GM12872 (cell line): ENCODE measurements at regions not wholly inside any gene's neighbourhood (a gene's known extent, or its start where the extent isn't known, plus 50 kb on each side); places are given as distances from the start of the nearest gene placed in this dataset.

Source experiments
- CTCF ChIP-seq: IDR thresholded peaks from 3 replicates; pipeline ENCODE4 v1.5.1; 2011; ENCODE audit warnings: low read depth, mild to moderate bottlenecking, low read length, moderate library complexity; ENCODE audit not compliant: insufficient read depth

GRCh38 chr6:148667395-148667794 lies 79.4 kb upstream of the UST start:
- no peak for TF ChIP-seq CTCF

GRCh38 chr6:148671085-148671484 lies 75.7 kb upstream of the UST start:
- no peak for TF ChIP-seq CTCF

DNA sequence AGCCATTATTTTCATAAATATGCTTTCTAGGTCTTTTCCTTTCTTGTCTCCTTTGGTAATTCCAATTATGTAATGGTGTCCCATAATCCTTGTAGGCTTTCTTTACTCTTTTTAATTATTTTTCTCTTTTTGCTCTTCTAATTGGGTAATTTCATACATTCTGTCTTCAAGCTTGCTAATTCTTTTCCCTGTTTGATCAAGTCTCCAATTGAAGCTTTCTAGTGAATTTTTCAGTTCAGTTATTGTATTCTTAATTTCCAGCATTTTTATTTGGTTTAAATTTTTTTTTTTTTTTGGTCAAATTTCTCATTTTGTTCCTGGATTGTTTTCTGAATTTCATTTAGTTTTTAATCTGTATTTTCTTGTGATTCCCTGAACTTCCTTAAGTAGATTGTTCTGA lies 74.9 kb upstream of the UST start:
- TF ChIP-seq CTCF, result no peak

DNA sequence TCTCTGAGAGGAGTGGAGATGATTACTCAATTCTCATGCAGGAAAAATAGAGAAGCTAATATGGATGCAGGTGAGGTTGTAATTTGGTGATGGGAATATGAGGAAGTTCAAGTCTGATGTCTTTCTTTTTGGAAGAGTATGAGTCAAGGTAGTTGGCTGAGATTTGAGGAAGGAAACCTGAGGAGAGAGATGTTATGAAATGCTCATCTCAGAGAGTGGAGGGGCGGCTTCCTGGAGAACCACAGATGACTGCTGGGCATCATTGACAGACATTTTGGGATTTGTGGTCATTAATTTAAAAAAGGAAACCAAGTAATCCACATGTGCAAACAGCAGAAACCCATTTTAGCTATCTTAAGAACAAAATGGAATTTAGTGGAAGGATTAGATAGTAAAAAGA lies 72.5 kb upstream of the UST start:
- TF ChIP-seq CTCF, result no peak

DNA sequence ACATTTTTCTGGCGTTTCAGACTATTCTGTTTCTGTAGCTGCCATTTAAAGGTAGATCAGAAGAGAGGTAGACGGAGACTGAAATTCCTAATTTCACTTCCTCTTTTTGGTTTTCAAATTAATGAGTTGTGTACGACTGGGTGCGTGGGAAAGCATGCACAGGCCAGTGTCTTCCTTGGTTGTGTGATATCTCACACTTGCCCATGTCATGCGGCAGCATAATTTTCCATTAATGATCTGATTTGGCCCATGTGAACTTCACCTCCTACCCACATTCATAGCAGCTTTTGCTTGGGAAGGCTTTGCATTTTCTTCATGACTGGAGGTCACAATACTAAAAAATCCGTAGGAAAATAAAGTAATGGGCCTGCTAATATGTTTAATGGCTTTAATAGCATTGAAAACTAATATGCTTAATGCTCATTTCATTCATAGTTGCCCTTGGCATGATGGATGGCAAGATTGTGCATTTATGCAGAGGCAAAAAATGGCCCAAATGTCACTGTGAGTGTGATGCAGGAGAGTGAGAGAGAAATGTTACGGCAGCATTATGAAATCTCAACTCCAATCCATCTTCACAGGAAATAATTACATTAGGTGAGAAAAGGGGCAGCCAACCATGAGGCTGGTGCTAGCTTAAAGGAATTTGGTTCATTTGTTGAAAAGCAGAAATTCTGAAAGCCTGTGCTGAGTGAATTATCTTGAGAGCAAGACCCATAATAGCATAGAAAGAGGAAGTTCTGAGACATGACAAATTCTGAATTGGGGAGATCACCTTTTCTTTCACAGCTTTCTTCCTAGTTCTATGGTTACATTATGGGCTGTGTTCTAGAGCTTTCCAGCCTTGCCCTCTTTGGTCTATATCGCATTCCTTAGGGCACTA lies 69.0 kb upstream of the UST start:
- no peak for TF ChIP-seq CTCF

GRCh38 chr6:148678682-148679081 lies 68.1 kb upstream of the UST start:
- no peak for TF ChIP-seq CTCF

- no peak for TF ChIP-seq CTCF
Measured at GRCh38 chr6:148681666-148682065, 65.2 kb upstream of the UST start.
